SKM-1 treated with dmso at 0.1 percent for 144 hours (cell line): ENCODE measurements at regions not wholly inside any gene's neighbourhood (a gene's known extent, or its start where the extent isn't known, plus 50 kb on each side); places are given as distances from the start of the nearest gene placed in this dataset.

Experiments
- DNase-seq: peaks from one replicate; lab custom pipeline; 2025; ENCODE audit not compliant: unreplicated experiment; lab: John Stamatoyannopoulos, UW

GRCh38 chr2:128523457-128523856 lies 204.8 kb upstream of the HS6ST1 start:
- DNase-seq: no peak

- DNase-seq: no peak
Measured at GRCh38 chr2:128524183-128524582, 205.5 kb upstream of the HS6ST1 start.

- DNase-seq: no peak
Measured at GRCh38 chr2:128525653-128526052, 207.0 kb upstream of the HS6ST1 start.

- DNase-seq: no peak
Measured at GRCh38 chr2:128526455-128526976, 207.8 kb upstream of the HS6ST1 start.

- DNase-seq: no peak
Measured at GRCh38 chr2:128528133-128528532, 209.5 kb upstream of the HS6ST1 start.

- no peak for DNase-seq
Measured at GRCh38 chr2:128530025-128530573, 211.4 kb upstream of the HS6ST1 start.

- no peak for DNase-seq
Measured at GRCh38 chr2:128531856-128532255, 213.2 kb upstream of the HS6ST1 start.

- DNase-seq: no peak
Measured at GRCh38 chr2:128533101-128533500, 214.4 kb upstream of the HS6ST1 start.

- no peak for DNase-seq
Measured at GRCh38 chr2:128534688-128535392, 216.2 kb upstream of the HS6ST1 start.

GRCh38 chr2:128535953-128536352 lies 217.3 kb upstream of the HS6ST1 start:
- no peak for DNase-seq

- DNase-seq: no peak
Measured at GRCh38 chr2:128536925-128537620, 218.4 kb upstream of the HS6ST1 start.

GRCh38 chr2:128537646-128538045 lies 219.0 kb upstream of the HS6ST1 start:
- no peak for DNase-seq

- DNase-seq: no peak
Measured at GRCh38 chr2:128538396-128538795, 219.7 kb upstream of the HS6ST1 start.

- DNase-seq: no peak
Measured at GRCh38 chr2:128540670-128541069, 222.0 kb upstream of the HS6ST1 start.

GRCh38 chr2:128541448-128541847 lies 222.8 kb upstream of the HS6ST1 start:
- peak; percentile 1 for DNase-seq

- DNase-seq: no peak
Measured at GRCh38 chr2:128543036-128543435, 224.4 kb upstream of the HS6ST1 start.

GRCh38 chr2:128543646-128544045 lies 225.0 kb upstream of the HS6ST1 start:
- no peak for DNase-seq

GRCh38 chr2:128544321-128545037 lies 225.8 kb upstream of the HS6ST1 start:
- DNase-seq: no peak

- DNase-seq: no peak
Measured at GRCh38 chr2:128545085-128545484, 226.4 kb upstream of the HS6ST1 start.

GRCh38 chr2:128545829-128546228 lies 227.2 kb upstream of the HS6ST1 start:
- no peak for DNase-seq

- no peak for DNase-seq
Measured at GRCh38 chr2:128547667-128548066, 229.0 kb upstream of the HS6ST1 start.
